IMR-90 (cell line): ENCODE measurements at regions not wholly inside any gene's neighbourhood (a gene's known extent, or its start where the extent isn't known, plus 50 kb on each side); places are given as distances from the start of the nearest gene placed in this dataset.

Source experiments
- ATAC-seq: fragments of 200-7000 bp; cut with Tn5 transposase; 2 replicates; pipeline ENCODE4 v1.9.1; 2020; ENCODE audit warnings: low read depth, mild to moderate bottlenecking, moderate library complexity
- BruUV-seq: library from RNA; stranded (reverse); fragments of 400-500 nt; replicated peaks from 2 replicates; lab custom pipeline; 2021; lab: Mats Ljungman, UMichigan
- CTCF ChIA-PET: fragments of 300-600 bp; formaldehyde crosslinking; extraction: SDS; loops from one replicate; lab custom pipeline; 2021; ENCODE audit warnings: antibody characterized with exemption; lab: Yijun Ruan, JAX
- POLR2A ChIA-PET: fragments of 300-600 bp; sonication (Branson Sonifier 250); formaldehyde crosslinking; loops from one replicate; lab custom pipeline; 2022; ENCODE audit warnings: antibody characterized with exemption; ENCODE audit not compliant: unreplicated experiment; lab: Charles Lee
- DNase-seq: peaks from one replicate; pipeline ENCODE4 v3.0.0; 2013
- H2AFZ ChIP-seq: replicated peaks from 2 replicates; pipeline ENCODE3; 2013; ENCODE audit warnings: low read length, mild to moderate bottlenecking; ENCODE audit not compliant: poor library complexity
- H2AK5ac ChIP-seq: 2 replicates; pipeline ENCODE4 v1.6.1; 2013; ENCODE audit warnings: low read depth, low read length, inconsistent platforms
- H2AK9ac ChIP-seq: replicated peaks from 2 replicates; pipeline ENCODE3; 2013; ENCODE audit warnings: mild to moderate bottlenecking, low read depth, low read length, moderate library complexity; ENCODE audit not compliant: poor library complexity
- H2BK120ac ChIP-seq: 2 replicates; pipeline ENCODE4 v1.6.1; 2013; ENCODE audit warnings: low read depth, low read length, inconsistent platforms
- H2BK15ac ChIP-seq: 3 replicates; pipeline ENCODE4 v1.6.1; 2013; ENCODE audit warnings: low read depth, low read length, inconsistent platforms
- H2BK20ac ChIP-seq: 2 replicates; pipeline ENCODE4 v1.6.1; 2013; ENCODE audit warnings: low read depth, mild to moderate bottlenecking, inconsistent platforms, low read length, moderate library complexity
- H2BK5ac ChIP-seq: 2 replicates; pipeline ENCODE4 v1.6.1; 2013; ENCODE audit warnings: mild to moderate bottlenecking, low read depth, low read length, inconsistent platforms; ENCODE audit not compliant: poor library complexity, severe bottlenecking
- H3K14ac ChIP-seq: replicated peaks from 2 replicates; pipeline ENCODE4 v1.6.1; 2013; ENCODE audit warnings: low read depth, low read length, inconsistent platforms
- H3K18ac ChIP-seq: 2 replicates; pipeline ENCODE4 v1.6.1; 2013; ENCODE audit warnings: low read depth, low read length, control low read depth
- H3K23ac ChIP-seq: 2 replicates; pipeline ENCODE4 v1.6.1; 2013; ENCODE audit warnings: low read depth, low read length, inconsistent platforms
- H3K27ac ChIP-seq: 2 replicates; pipeline ENCODE4 v1.5.1; 2013; ENCODE audit warnings: mild to moderate bottlenecking, control low read depth, low read length; ENCODE audit not compliant: insufficient read depth
- H3K27me3 ChIP-seq: 2 replicates; pipeline ENCODE4 v1.6.1; 2013; ENCODE audit warnings: low read length; ENCODE audit not compliant: control insufficient read depth, insufficient read depth
- H3K36me3 ChIP-seq: 2 replicates; pipeline ENCODE4 v1.6.1; 2013; ENCODE audit warnings: low read length, mixed read lengths; ENCODE audit not compliant: control insufficient read depth, insufficient read depth
- H3K4ac ChIP-seq: 2 replicates; pipeline ENCODE4 v1.6.1; 2013; ENCODE audit warnings: low read depth, low read length, inconsistent platforms
- H3K4me1 ChIP-seq: 2 replicates; pipeline ENCODE4 v1.6.1; 2013; ENCODE audit warnings: low read length, mixed read lengths; ENCODE audit not compliant: control insufficient read depth, insufficient read depth
- H3K4me2 ChIP-seq: 2 replicates; pipeline ENCODE4 v1.6.1; 2013; ENCODE audit warnings: low read depth, mild to moderate bottlenecking, control low read depth, low read length, moderate library complexity
- H3K4me3 ChIP-seq: 2 replicates; pipeline ENCODE4 v1.5.1; 2013; ENCODE audit warnings: low read depth, mild to moderate bottlenecking, control low read depth, low read length, moderate library complexity; ENCODE audit not compliant: insufficient read depth
- H3K56ac ChIP-seq: 2 replicates; pipeline ENCODE4 v1.6.1; 2013; ENCODE audit warnings: low read length, inconsistent platforms; ENCODE audit not compliant: insufficient read depth; ENCODE audit errors: extremely low read depth
- H3K79me1 ChIP-seq, 2 experiments: 2 replicates each; pipeline ENCODE4 v1.6.1; 2013; ENCODE audit warnings: low read length in 2 of 2, inconsistent platforms in 1 of 2, low read depth in 1 of 2
- H3K9ac ChIP-seq: 2 replicates; pipeline ENCODE4 v1.6.1; 2013; ENCODE audit warnings: low read depth, low read length, control low read depth
- H3K9me1 ChIP-seq: 2 replicates; pipeline ENCODE4 v1.6.1; 2013; ENCODE audit warnings: low read length, inconsistent platforms; ENCODE audit not compliant: insufficient read depth
- H3K9me3 ChIP-seq: 2 replicates; pipeline ENCODE4 v1.6.1; 2013; ENCODE audit warnings: low read length; ENCODE audit not compliant: control insufficient read depth, insufficient read depth
- H4K20me1 ChIP-seq: 2 replicates; pipeline ENCODE4 v1.6.1; 2013; ENCODE audit warnings: low read length, inconsistent platforms; ENCODE audit not compliant: insufficient read depth
- H4K5ac ChIP-seq: 2 replicates; pipeline ENCODE4 v1.6.1; 2013; ENCODE audit warnings: mild to moderate bottlenecking, low read depth, low read length, control low read depth
- H4K8ac ChIP-seq, 2 experiments: 2 replicates each; pipeline ENCODE4 v1.6.1; 2013; ENCODE audit warnings: low read depth in 2 of 2, low read length in 2 of 2, control low read depth in 1 of 2, inconsistent platforms in 1 of 2
- H4K91ac ChIP-seq: 2 replicates; pipeline ENCODE4 v1.6.1; 2013; ENCODE audit warnings: low read depth, low read length, inconsistent platforms; ENCODE audit not compliant: insufficient read depth
- BHLHE40 ChIP-seq: fragments of 150-350 bp; IDR thresholded peaks from 2 replicates; pipeline ENCODE4 v1.6.1; 2016; ENCODE audit warnings: mild to moderate bottlenecking, low read depth, low read length
- CEBPB ChIP-seq: IDR thresholded peaks from 2 replicates; pipeline ENCODE4 v1.6.1; 2012; ENCODE audit warnings: low read depth, low read length, improper control_type of control experiment
- CHD1 ChIP-seq: IDR thresholded peaks from 2 replicates; pipeline ENCODE4 v1.6.1; 2012; ENCODE audit warnings: low read depth, low read length, improper control_type of control experiment
- ELK1 ChIP-seq: fragments of 150-350 bp; IDR thresholded peaks from 2 replicates; pipeline ENCODE4 v1.6.1; 2016; ENCODE audit warnings: low read depth, mild to moderate bottlenecking, low read length, moderate library complexity, borderline replicate concordance
- FOS ChIP-seq: fragments of 150-350 bp; IDR thresholded peaks from 2 replicates; pipeline ENCODE4 v1.6.1; 2016; ENCODE audit warnings: low read depth, low read length
- MAFK ChIP-seq: IDR thresholded peaks from 2 replicates; pipeline ENCODE4 v1.6.1; 2012; ENCODE audit warnings: low read depth, low read length, improper control_type of control experiment
- MAZ ChIP-seq: IDR thresholded peaks from 2 replicates; pipeline ENCODE4 v1.6.1; 2012; ENCODE audit warnings: low read depth, mild to moderate bottlenecking, low read length, improper control_type of control experiment, moderate library complexity, borderline replicate concordance
- MXI1 ChIP-seq: IDR thresholded peaks from 2 replicates; pipeline ENCODE4 v1.6.1; 2012; ENCODE audit warnings: low read depth, mild to moderate bottlenecking, low read length, moderate library complexity, borderline replicate concordance
- NFE2L2 ChIP-seq: fragments of 150-350 bp; IDR thresholded peaks from 2 replicates; pipeline ENCODE4 v1.6.1; 2016; ENCODE audit warnings: low read depth, mild to moderate bottlenecking, low read length
- POLR2A ChIP-seq: IDR thresholded peaks from 2 replicates; pipeline ENCODE4 v1.6.1; 2012; ENCODE audit warnings: mild to moderate bottlenecking, low read depth, low read length
- RAD21 ChIP-seq: IDR thresholded peaks from 2 replicates; pipeline ENCODE4 v1.6.1; 2012; ENCODE audit warnings: low read length, improper control_type of control experiment
- RCOR1 ChIP-seq: IDR thresholded peaks from 2 replicates; pipeline ENCODE4 v1.6.1; 2012; ENCODE audit warnings: mild to moderate bottlenecking, low read length, improper control_type of control experiment; ENCODE audit not compliant: insufficient replicate concordance
- RFX5 ChIP-seq: IDR thresholded peaks from 2 replicates; pipeline ENCODE4 v1.8.0; 2012; ENCODE audit warnings: low read depth, mild to moderate bottlenecking, low read length, moderate library complexity
- SMC3 ChIP-seq: fragments of 150-350 bp; IDR thresholded peaks from 2 replicates; pipeline ENCODE4 v1.6.1; 2016; ENCODE audit warnings: low read depth, mild to moderate bottlenecking, antibody characterized with exemption, low read length, moderate library complexity
- WGBS, 2 experiments: methylation state at CpG; one replicate each; pipeline versions ENCODE4 v1.1.5 to v1.1.7; 2013; ENCODE audit warnings: missing lambda C conversion rate in 2 of 2; ENCODE audit not compliant: insufficient read length in 1 of 2; ENCODE audit errors: extremely low coverage in 2 of 2; 5-methylcytosine and 5-hydroxymethylcytosine counted together
- dilution Hi-C: fragments of 300-500 bp; cut with HindIII; formaldehyde crosslinking; loops from one replicate; pipeline ENCODE4 v1.14.3; 2018; ENCODE audit warnings: low sequenced_read_pairs; ENCODE audit not compliant: unreplicated experiment
- in situ Hi-C: fragments of 300-500 bp; cut with MboI; formaldehyde crosslinking; loops from 3 replicates; pipeline ENCODE4 v1.14.3; 2019; ENCODE audit warnings: low sequenced_read_pairs, inconsistent platforms, mixed read lengths
- intact Hi-C: fragments of 100-400 bp; cut with micrococcal nuclease; formaldehyde crosslinking; loops from 2 replicates; pipeline ENCODE4 v1.10.0; 2022
- TF ChIP-seq, protein P1 (sequence below): fragments of 150-350 bp; IDR thresholded peaks from 2 replicates; pipeline ENCODE4 v1.6.1; 2017; ENCODE audit warnings: mild to moderate bottlenecking, antibody characterized with exemption, low read length, low read depth
- TF ChIP-seq, protein P2 (sequence below): conservative IDR thresholded peaks from 2 replicates; pipeline ENCODE4 v1.5.1; 2012; ENCODE audit warnings: mild to moderate bottlenecking, low read depth, low read length, improper control_type of control experiment

GRCh38 chr21:28374881-28375280, 617.8 kb downstream of the LTN1 start:
- Histone ChIP-seq H2BK20ac (no peak overlapping the region), H3K4ac (no peak overlapping the region), H4K20me1 (no peaks in the 10 kb centered on the region), H4K5ac (no peak overlapping the region), H3K18ac (no peak overlapping the region), H2BK15ac (no peak overlapping the region), H2BK120ac (no peak overlapping the region), H3K4me3 (no peak overlapping the region), H3K56ac (no peak overlapping the region), H2AK5ac (no peak overlapping the region), H3K9me1 (no peaks in the 10 kb centered on the region), H3K27me3 (no peaks in the 10 kb centered on the region), H3K9me3 (peaks cover 3% of the 10 kb centered on the region), H3K4me2 (no peak overlapping the region), H3K27ac (no peak overlapping the region), H2AK9ac (no peak overlapping the region), H3K23ac (no peak overlapping the region), H3K4me1 (peaks cover 4% of the 10 kb centered on the region), H2BK5ac (no peak overlapping the region), H3K36me3 (no peaks in the 10 kb centered on the region), H3K79me1 (no peaks in the 10 kb centered on the region), H3K9ac (no peak overlapping the region), H2AFZ (no peak overlapping the region), H3K14ac (no peak overlapping the region), H4K8ac (no peak overlapping the region), H4K91ac (no peak overlapping the region)
- intact Hi-C loops (no loop called here), dilution Hi-C loops (no loop called here), in situ Hi-C loops (no loop called here)
- ChIA-PET POLR2A (no interaction called here), CTCF (interaction anchor here (0.6 kb wide), 1 partner anchor 370 kb away, joined by 3 read pairs; no protein-coding TSS in a partner anchor)
- BruUV-seq: no TSS peak
- DNase-seq: no peak
- no CpG with 5 or more reads among the region's 1 CpG for WGBS, 2 experiments
- no peak for ATAC-seq
- TF ChIP-seq MXI1 (no peak), CHD1 (no peak), BHLHE40 (no peak), RFX5 (no peak), MAZ (no peak), POLR2A (no peak), NFE2L2 (no peak), SMC3 (no peak), RAD21 (no peak), FOS (no peak), CEBPB (no peak), RCOR1 (no peak), ELK1 (no peak), MAFK (no peak)
- TF ChIP-seq, protein P1, sequence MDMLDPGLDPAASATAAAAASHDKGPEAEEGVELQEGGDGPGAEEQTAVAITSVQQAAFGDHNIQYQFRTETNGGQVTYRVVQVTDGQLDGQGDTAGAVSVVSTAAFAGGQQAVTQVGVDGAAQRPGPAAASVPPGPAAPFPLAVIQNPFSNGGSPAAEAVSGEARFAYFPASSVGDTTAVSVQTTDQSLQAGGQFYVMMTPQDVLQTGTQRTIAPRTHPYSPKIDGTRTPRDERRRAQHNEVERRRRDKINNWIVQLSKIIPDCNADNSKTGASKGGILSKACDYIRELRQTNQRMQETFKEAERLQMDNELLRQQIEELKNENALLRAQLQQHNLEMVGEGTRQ: no peak
- TF ChIP-seq, protein P2, sequence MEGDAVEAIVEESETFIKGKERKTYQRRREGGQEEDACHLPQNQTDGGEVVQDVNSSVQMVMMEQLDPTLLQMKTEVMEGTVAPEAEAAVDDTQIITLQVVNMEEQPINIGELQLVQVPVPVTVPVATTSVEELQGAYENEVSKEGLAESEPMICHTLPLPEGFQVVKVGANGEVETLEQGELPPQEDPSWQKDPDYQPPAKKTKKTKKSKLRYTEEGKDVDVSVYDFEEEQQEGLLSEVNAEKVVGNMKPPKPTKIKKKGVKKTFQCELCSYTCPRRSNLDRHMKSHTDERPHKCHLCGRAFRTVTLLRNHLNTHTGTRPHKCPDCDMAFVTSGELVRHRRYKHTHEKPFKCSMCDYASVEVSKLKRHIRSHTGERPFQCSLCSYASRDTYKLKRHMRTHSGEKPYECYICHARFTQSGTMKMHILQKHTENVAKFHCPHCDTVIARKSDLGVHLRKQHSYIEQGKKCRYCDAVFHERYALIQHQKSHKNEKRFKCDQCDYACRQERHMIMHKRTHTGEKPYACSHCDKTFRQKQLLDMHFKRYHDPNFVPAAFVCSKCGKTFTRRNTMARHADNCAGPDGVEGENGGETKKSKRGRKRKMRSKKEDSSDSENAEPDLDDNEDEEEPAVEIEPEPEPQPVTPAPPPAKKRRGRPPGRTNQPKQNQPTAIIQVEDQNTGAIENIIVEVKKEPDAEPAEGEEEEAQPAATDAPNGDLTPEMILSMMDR: no peak
